NT2/D1 (cell line): ENCODE measurements at regions not wholly inside any gene's neighbourhood (a gene's known extent, or its start where the extent isn't known, plus 50 kb on each side); places are given as distances from the start of the nearest gene placed in this dataset.

ENCODE experiments used
- SUZ12 ChIP-seq: IDR thresholded peaks from 2 replicates; pipeline ENCODE4 v1.6.1; 2011; ENCODE audit not compliant: insufficient read length, insufficient read depth; ENCODE audit errors: extremely low read depth
- YY1 ChIP-seq: IDR thresholded peaks from 2 replicates; pipeline ENCODE4 v1.6.1; 2011; ENCODE audit not compliant: insufficient read length, insufficient read depth

- TF ChIP-seq YY1 (no peak), SUZ12 (no peak)
Observed at GRCh38 chr1:106678279-106679050, 378.0 kb upstream of the PRMT6 start.
